ENCODE measurements at regions not wholly inside any gene's neighbourhood (a gene's known extent, or its start where the extent isn't known, plus 50 kb on each side); places are given as distances from the start of the nearest gene placed in this dataset.

GRCh38 chr18:67359873-67360838 lies 156.4 kb downstream of the DSEL start (continued):
- TF ChIP-seq USF1 (CRISPR knock-in tag; IDR thresholded peaks at IDR 0.05), result no peak
- TF ChIP-seq MXD4 (CRISPR knock-in tag; IDR thresholded peaks at IDR 0.05; ENCODE audit: borderline replicate concordance), result no peak
- TF ChIP-seq, protein P1, sequence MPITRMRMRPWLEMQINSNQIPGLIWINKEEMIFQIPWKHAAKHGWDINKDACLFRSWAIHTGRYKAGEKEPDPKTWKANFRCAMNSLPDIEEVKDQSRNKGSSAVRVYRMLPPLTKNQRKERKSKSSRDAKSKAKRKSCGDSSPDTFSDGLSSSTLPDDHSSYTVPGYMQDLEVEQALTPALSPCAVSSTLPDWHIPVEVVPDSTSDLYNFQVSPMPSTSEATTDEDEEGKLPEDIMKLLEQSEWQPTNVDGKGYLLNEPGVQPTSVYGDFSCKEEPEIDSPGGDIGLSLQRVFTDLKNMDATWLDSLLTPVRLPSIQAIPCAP (CRISPR knock-in tag; IDR thresholded peaks at IDR 0.05), result no peak

DNA sequence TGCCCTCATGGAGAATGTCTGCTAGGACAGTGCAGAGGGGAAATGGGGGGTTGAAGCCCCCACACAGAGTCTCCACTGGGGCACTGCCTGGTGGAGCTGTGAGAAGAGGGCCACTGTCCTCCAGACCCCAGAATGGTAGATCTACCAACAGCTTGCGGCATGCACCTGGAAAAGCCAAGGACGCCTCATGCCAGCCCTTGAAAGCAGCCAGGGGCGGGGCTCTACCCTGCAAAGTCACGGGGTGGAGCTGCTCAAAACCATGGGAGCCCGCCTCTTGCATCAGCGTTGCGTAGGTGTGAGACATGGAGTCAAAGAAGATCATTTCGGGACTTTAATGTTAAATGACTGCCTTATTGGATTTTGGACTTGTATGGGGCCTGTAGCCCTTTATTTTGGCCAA lies 157.6 kb downstream of the DSEL start:
- ATAC-seq, result no peak

GRCh38 chr18:67354692-67355091 lies 161.8 kb downstream of the DSEL start:
- ATAC-seq, result no peak
- H3K27ac Mint-ChIP-seq, result no peak overlapping the region
- peaks cover 6% of the 10 kb centered on the region; the same call in 1 of the 2 replicates for H3K9me3 Mint-ChIP-seq
- H3K4me3 Mint-ChIP-seq, result no peak overlapping the region
- H3K27me3 Mint-ChIP-seq (ENCODE audit: low read depth), result no peaks in the 10 kb centered on the region
- no peaks in the 10 kb centered on the region for H3K36me3 Mint-ChIP-seq
- no peaks in the 10 kb centered on the region for H3K4me1 Mint-ChIP-seq
- DNase-seq (ENCODE audit: low spot score), result no peak
- ChIA-PET CTCF (no interaction called here), POLR2A (no interaction called here)
- TF ChIP-seq ZNF138 (CRISPR knock-in tag; conservative IDR thresholded peaks at IDR 0.05), result no peak

More for the DNA sequence above, 157.6 kb downstream of the DSEL start:
- no peak overlapping the region for H3K27ac Mint-ChIP-seq
- H3K27me3 Mint-ChIP-seq (ENCODE audit: low read depth), result no peaks in the 10 kb centered on the region
- TF ChIP-seq RORB (CRISPR knock-in tag; IDR thresholded peaks at IDR 0.05), result no peak
- peaks cover 6% of the 10 kb centered on the region; the same call in 1 of the 2 replicates for H3K9me3 Mint-ChIP-seq
- no peak overlapping the region for H3K4me3 Mint-ChIP-seq
- ChIA-PET CTCF (no interaction called here), POLR2A (no interaction called here)
- DNase-seq (ENCODE audit: low spot score), result no peak
- H3K4me1 Mint-ChIP-seq, result no peaks in the 10 kb centered on the region
- no peaks in the 10 kb centered on the region for H3K36me3 Mint-ChIP-seq

- Mint-ChIP-seq H3K36me3 (no peaks in the 10 kb centered on the region), H3K27me3 (ENCODE audit: low read depth) (no peaks in the 10 kb centered on the region), H3K27ac (no peak overlapping the region), H3K4me1 (no peaks in the 10 kb centered on the region), H3K4me3 (no peak overlapping the region), H3K9me3 (peaks cover 6% of the 10 kb centered on the region; the same call in 1 of the 2 replicates)
- ChIA-PET CTCF (no interaction called here), POLR2A (no interaction called here)
- ATAC-seq, result peak; percentile 72
- TF ChIP-seq FOXJ3 (CRISPR knock-in tag; IDR thresholded peaks at IDR 0.05; ENCODE audit: borderline replicate concordance) (no peak), HMGXB4 (CRISPR knock-in tag; IDR thresholded peaks at IDR 0.05) (no peak), ZBTB43 (CRISPR knock-in tag; IDR thresholded peaks at IDR 0.05) (no peak), CREM (CRISPR knock-in tag; IDR thresholded peaks at IDR 0.05) (no peak), ZNF281 (CRISPR knock-in tag; IDR thresholded peaks at IDR 0.05) (no peak)
- TF ChIP-seq, protein P2, sequence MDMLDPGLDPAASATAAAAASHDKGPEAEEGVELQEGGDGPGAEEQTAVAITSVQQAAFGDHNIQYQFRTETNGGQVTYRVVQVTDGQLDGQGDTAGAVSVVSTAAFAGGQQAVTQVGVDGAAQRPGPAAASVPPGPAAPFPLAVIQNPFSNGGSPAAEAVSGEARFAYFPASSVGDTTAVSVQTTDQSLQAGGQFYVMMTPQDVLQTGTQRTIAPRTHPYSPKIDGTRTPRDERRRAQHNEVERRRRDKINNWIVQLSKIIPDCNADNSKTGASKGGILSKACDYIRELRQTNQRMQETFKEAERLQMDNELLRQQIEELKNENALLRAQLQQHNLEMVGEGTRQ (CRISPR knock-in tag; IDR thresholded peaks at IDR 0.05), result no peak
- DNase-seq (ENCODE audit: low spot score), result no peak
Observed at GRCh38 chr18:67354091-67354490, 162.4 kb downstream of the DSEL start.
